Esophagus muscularis mucosa (tissue), 4 donors: ENCODE measurements at regions not wholly inside any gene's neighbourhood (a gene's known extent, or its start where the extent isn't known, plus 50 kb on each side); places are given as distances from the start of the nearest gene placed in this dataset.

Source experiments
- DNase-seq: peaks from one replicate; pipeline ENCODE4 v3.0.0-alpha.2; 2017; ENCODE audit errors: extremely low spot score
- H3K27ac ChIP-seq, 4 donors: fragments of 200-600 bp; sonication (generic); replicated peaks in 1 of 4; 1 replicate in 3 of 4; 2 replicates in 1 of 4; pipeline ENCODE4 v1.5.1; 2016 to 2019; ENCODE audit warnings: mild to moderate bottlenecking in 1 of 4
- H3K27me3 ChIP-seq, 4 donors: fragments of 200-600 bp; sonication (generic); one replicate each; pipeline versions ENCODE4 v1.5.1 to v1.6.0; 2016 to 2019
- H3K36me3 ChIP-seq, 4 donors: fragments of 200-600 bp; sonication (generic); one replicate each; pipeline ENCODE4 v1.5.1; 2016 to 2019
- H3K4me1 ChIP-seq, 4 donors: fragments of 200-600 bp; sonication (generic); one replicate each; pipeline ENCODE4 v1.5.1; 2016 to 2019
- H3K4me3 ChIP-seq, 4 donors: fragments of 200-600 bp; sonication (generic); 1 replicate in 2 of 4; 2 replicates in 2 of 4; pipeline ENCODE4 v1.5.1; 2016 to 2019; ENCODE audit warnings: mild to moderate bottlenecking in 4 of 4, moderate library complexity in 1 of 4
- H3K9me3 ChIP-seq, 4 donors: fragments of 200-600 bp; sonication (generic); 1 replicate in 3 of 4; 2 replicates in 1 of 4; pipeline ENCODE4 v1.5.1; 2016 to 2019
- CTCF ChIP-seq, 3 experiments: fragments of 200-600 bp in 2 of 3; fragments of 450-650 bp in 1 of 3; sonication (generic) in 2 of 3; IDR thresholded peaks; one replicate each; pipeline ENCODE4 v1.5.1; 2017 to 2019; ENCODE audit warnings: antibody characterized with exemption in 3 of 3, mild to moderate bottlenecking in 2 of 3, moderate library complexity in 1 of 3
- EP300 ChIP-seq: sonication (generic); formaldehyde crosslinking; IDR thresholded peaks from one replicate; pipeline ENCODE4 v1.6.1; 2017; ENCODE audit warnings: antibody characterized with exemption
- POLR2A ChIP-seq: fragments of 450-650 bp; IDR thresholded peaks from one replicate; pipeline ENCODE4 v1.6.1; 2017; ENCODE audit warnings: antibody characterized with exemption, moderate library complexity, mild to moderate bottlenecking, low read depth
- POLR2AphosphoS5 ChIP-seq, 2 donors: sonication (generic); formaldehyde crosslinking; IDR thresholded peaks; one replicate each; pipeline ENCODE4 v1.6.1; 2017; ENCODE audit warnings: antibody characterized with exemption in 2 of 2
- WGBS: methylation state at CpG from one replicate; pipeline ENCODE4 v1.1.5; 2018; 5-methylcytosine and 5-hydroxymethylcytosine counted together
- intact Hi-C: fragments of 100-400 bp; cut with DNase I; formaldehyde crosslinking; loops from one replicate; pipeline ENCODE4 v1.15.1; 2023

GRCh38 chr22:48960980-48961660 lies 866.6 kb downstream of the BRD1 start:
- no peak overlapping the region for H3K4me3 ChIP-seq
- no peak overlapping the region for H3K27ac ChIP-seq
- no peaks in the 10 kb centered on the region for H3K36me3 ChIP-seq
- TF ChIP-seq POLR2A (no peak), EP300 (no peak), CTCF (IDR thresholded peaks at IDR 0.05) (no peak), POLR2AphosphoS5 (IDR thresholded peaks at IDR 0.05) (no peak)
- 64% methylated on average over 9 of the region's 9 CpGs for WGBS
- DNase-seq: no peak
- intact Hi-C loops: no loop called here
- no peaks in the 10 kb centered on the region for H3K9me3 ChIP-seq
- peaks cover 0 to 36% (median 0%) of the 10 kb centered on the region in 4 donors for H3K27me3 ChIP-seq
- H3K4me1 ChIP-seq: no peaks in the 10 kb centered on the region

DNA sequence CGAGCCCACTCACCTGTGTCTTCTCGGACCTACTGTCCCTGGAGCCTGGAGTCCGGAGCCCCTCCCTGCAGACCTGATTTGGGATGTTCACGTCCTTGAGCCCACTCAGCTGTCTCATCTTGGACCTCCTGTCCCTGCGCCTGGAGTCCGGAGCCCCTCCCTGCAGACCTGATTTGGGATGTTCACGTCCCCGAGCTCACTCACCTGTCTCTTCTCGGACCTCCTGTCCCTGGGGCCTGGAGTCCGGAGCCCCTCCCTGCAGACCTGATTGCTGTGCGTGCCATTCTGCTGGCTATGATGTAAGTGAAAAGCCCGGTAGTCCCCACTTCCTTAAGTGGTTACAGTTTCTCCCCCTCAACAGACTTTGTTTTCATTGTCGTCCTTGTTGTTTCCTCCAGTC lies 867.1 kb downstream of the BRD1 start:
- intact Hi-C loops: no loop called here
- DNase-seq: peak; percentile 79
- peaks cover 0 to 41% (median 0%) of the 10 kb centered on the region in 4 donors for H3K27me3 ChIP-seq
- TF ChIP-seq POLR2AphosphoS5 (IDR thresholded peaks at IDR 0.05) (no peak), EP300 (no peak), CTCF (IDR thresholded peaks at IDR 0.05) (no peak), POLR2A (no peak)
- no peaks in the 10 kb centered on the region for H3K9me3 ChIP-seq
- H3K36me3 ChIP-seq: no peaks in the 10 kb centered on the region
- no peak overlapping the region for H3K4me3 ChIP-seq
- H3K4me1 ChIP-seq: no peaks in the 10 kb centered on the region
- 73% methylated on average over 13 of the region's 13 CpGs for WGBS
- no peak overlapping the region for H3K27ac ChIP-seq

DNA sequence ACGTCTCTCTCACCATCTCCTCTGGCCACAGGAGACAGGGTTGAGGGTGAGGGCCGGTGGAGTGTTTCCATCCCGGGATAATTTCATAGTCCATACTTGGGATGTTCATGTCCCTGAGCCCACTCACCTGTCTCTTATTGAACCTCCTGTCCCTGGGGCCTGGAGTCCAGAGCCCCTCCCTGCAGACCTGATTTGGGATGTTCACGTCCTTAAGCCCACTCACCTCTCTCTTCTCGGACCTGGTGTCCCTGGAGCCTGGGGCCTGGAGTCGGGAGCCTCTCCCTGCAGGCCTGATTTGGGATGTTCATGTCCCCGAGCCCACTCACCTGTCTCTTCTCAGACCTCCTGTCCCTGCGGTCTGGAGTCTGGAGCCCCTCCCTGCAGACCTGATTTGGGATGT lies 868.2 kb downstream of the BRD1 start:
- peak; percentile 45 for DNase-seq
- no peaks in the 10 kb centered on the region for H3K4me1 ChIP-seq
- 95% methylated on average over 8 of the region's 8 CpGs for WGBS
- TF ChIP-seq POLR2AphosphoS5 (IDR thresholded peaks at IDR 0.05): no peak
- no peak for TF ChIP-seq POLR2A
- TF ChIP-seq EP300: no peak
- TF ChIP-seq CTCF (IDR thresholded peaks at IDR 0.05): no peak
- no peaks in the 10 kb centered on the region for H3K36me3 ChIP-seq
- no peaks in the 10 kb centered on the region for H3K9me3 ChIP-seq
- intact Hi-C loops: loop anchor here (10.0 kb wide), 1 partner anchor 45 kb away; no protein-coding TSS in a partner anchor
- peaks cover 0 to 49% (median 0%) of the 10 kb centered on the region in 4 donors for H3K27me3 ChIP-seq
- H3K27ac ChIP-seq: no peak overlapping the region
- no peak overlapping the region for H3K4me3 ChIP-seq

DNA sequence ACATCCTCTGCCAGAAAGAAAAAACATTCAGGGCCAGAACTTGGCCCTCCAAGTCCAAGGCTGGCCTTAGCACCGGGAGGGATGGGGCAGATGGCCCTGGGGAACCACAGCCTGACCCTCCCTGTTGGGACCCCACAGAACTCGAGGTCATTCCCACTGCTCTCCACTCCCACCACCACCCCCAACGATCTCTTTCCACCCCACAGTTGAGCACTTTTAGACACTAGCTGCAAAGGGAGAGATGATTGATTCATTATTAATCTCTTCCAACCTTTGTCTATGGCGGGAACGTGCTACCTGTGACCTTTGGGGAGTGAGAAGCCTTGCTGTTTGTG lies 869.7 kb downstream of the BRD1 start:
- Histone ChIP-seq H3K36me3 (no peaks in the 10 kb centered on the region), H3K4me1 (no peaks in the 10 kb centered on the region), H3K27me3 (peaks cover 0 to 59% (median 0%) of the 10 kb centered on the region in 4 donors), H3K9me3 (no peaks in the 10 kb centered on the region), H3K4me3 (no peak overlapping the region), H3K27ac (no peak overlapping the region)
- intact Hi-C loops: loop anchor here (10.0 kb wide), 1 partner anchor 47 kb away; no protein-coding TSS in a partner anchor
- no peak for TF ChIP-seq CTCF (IDR thresholded peaks at IDR 0.05)
- peak; percentile 88 for DNase-seq
- WGBS: 84% methylated on average over 5 of the region's 5 CpGs
